BLaER1 treated with 17β-estradiol and CSF1 and Interleukin-3, amounts not matched to agents 10 nM and 100 nM (cell line): ENCODE measurements at regions not wholly inside any gene's neighbourhood (a gene's known extent, or its start where the extent isn't known, plus 50 kb on each side); places are given as distances from the start of the nearest gene placed in this dataset.

Experiments used
- H3K27ac ChIP-seq, 11 experiments: shearing (Covaris generic); formaldehyde crosslinking; 2 replicates each; pipeline ENCODE4 v1.8.1; 2022
- H3K27me3 ChIP-seq, 11 experiments: shearing (Covaris generic); formaldehyde crosslinking; 2 replicates each; pipeline ENCODE4 v1.8.1; 2022
- H3K36me3 ChIP-seq, 11 experiments: shearing (Covaris generic); formaldehyde crosslinking; 2 replicates each; pipeline ENCODE4 v1.8.1; 2022
- H3K4me1 ChIP-seq, 10 experiments: shearing (Covaris generic); formaldehyde crosslinking; 2 replicates each; pipeline ENCODE4 v1.8.1; 2022
- H3K4me2 ChIP-seq, 11 experiments: shearing (Covaris generic); formaldehyde crosslinking; 2 replicates each; pipeline ENCODE4 v1.8.1; 2022
- H3K4me3 ChIP-seq, 10 experiments: shearing (Covaris generic); formaldehyde crosslinking; 2 replicates each; pipeline ENCODE4 v1.8.1; 2022
- H3K9ac ChIP-seq, 11 experiments: shearing (Covaris generic); formaldehyde crosslinking; 2 replicates each; pipeline ENCODE4 v1.8.1; 2022
- H3K9me3 ChIP-seq, 11 experiments: shearing (Covaris generic); formaldehyde crosslinking; replicated peaks in 1 of 11; 2 replicates each; pipeline ENCODE4 v1.8.1; 2022
- H4K20me1 ChIP-seq, 11 experiments: shearing (Covaris generic); formaldehyde crosslinking; 2 replicates each; pipeline ENCODE4 v1.8.1; 2022
- Cebpa-rat ChIP-seq, 11 experiments: shearing (Covaris generic); IDR thresholded peaks; 2 replicates each; pipeline ENCODE4 v1.8.1; 2022

DNA sequence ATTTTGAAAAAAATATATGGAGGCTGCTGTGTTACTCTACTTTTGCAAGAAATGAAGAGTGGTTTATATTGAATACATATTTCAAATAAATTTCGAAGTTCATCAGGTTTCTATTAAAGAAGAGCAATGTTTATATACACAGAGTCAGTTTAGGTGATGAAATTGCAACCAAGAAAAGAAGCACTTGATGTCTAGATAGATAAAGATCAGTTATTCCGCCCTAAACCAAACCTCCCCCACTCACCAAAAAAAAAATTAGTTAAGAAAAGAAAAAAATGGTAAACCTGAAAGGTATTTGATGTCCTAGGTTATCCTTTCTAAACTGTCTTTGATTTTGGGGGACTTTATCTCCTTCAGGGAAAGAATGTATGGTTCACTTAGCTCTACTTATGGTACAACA, 111.8 kb downstream of the SKIDA1 start:
- no peak overlapping the region for H3K4me3 ChIP-seq
- no peak for TF ChIP-seq Cebpa-rat (IDR thresholded peaks at IDR 0.05)
- H3K4me1 ChIP-seq, result no peaks in the 10 kb centered on the region
- H4K20me1 ChIP-seq, result no peaks in the 10 kb centered on the region
- H3K36me3 ChIP-seq, result no peaks in the 10 kb centered on the region
- no peaks in the 10 kb centered on the region for H3K27me3 ChIP-seq
- no peak overlapping the region for H3K27ac ChIP-seq
- H3K9ac ChIP-seq, result no peak overlapping the region
- peaks cover 0 to 9% (median 0%) of the 10 kb centered on the region in 11 experiments; a peak in 4 of 22 replicates for H3K9me3 ChIP-seq
- H3K4me2 ChIP-seq, result no peak overlapping the region

DNA sequence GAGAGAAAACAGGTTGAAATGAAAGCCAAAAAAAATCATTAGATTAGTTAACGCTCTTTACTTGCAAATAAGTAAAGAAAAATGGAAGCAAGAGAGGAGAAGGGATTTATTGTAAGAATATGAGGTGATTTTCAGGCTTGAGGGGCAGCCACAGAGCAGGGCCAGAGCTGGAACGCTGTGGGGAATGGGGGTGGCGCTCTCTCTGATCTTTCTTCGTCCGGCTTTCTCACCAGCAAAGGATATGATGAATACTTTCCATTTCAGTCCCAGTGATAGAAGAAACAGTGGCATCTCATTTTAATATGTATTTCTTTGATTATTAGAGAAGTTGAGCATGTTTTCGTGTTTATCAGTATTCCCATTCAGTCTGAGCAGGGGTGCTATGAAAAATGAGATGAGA, 112.2 kb downstream of the SKIDA1 start:
- no peaks in the 10 kb centered on the region for H3K27me3 ChIP-seq

DNA sequence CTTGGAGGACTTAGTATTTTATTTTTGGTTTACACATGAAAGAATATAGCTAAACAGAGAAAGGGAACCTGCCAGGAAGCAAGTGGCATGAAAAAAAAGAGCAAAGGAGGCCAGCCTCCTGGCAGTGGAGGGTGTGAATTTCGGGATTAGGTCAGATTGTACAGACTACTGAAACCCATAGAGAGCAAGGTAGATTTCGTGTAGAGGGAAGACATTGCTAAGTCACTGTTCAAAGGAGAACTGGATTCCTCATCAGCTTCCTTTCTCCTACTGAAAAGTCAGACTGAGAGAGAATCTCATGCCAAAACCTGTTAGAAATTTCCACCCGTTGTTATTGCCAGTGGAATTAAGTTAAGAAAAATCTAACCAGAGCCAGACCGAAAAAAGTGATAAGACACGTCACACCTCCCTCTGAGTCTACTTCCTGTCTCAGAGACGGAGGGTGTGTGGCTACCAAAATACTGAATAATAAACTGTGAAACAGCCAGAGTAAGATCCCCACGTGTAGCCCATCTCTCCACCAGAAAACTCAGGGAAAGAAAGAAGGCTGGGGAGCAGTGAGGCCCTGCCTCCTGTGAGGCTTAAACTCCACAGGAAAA, 118.8 kb downstream of the SKIDA1 start:
- Histone ChIP-seq H3K27me3 (no peaks in the 10 kb centered on the region), H3K4me3 (no peak overlapping the region), H3K9ac (no peak overlapping the region), H3K9me3 (peaks cover 0 to 10% (median 3%) of the 10 kb centered on the region in 11 experiments; a peak in 4 of 22 replicates), H3K36me3 (no peaks in the 10 kb centered on the region), H4K20me1 (no peaks in the 10 kb centered on the region), H3K27ac (no peak overlapping the region), H3K4me2 (no peak overlapping the region), H3K4me1 (no peaks in the 10 kb centered on the region)
- TF ChIP-seq Cebpa-rat (IDR thresholded peaks at IDR 0.05), result no peak

More for the DNA sequence above, 112.2 kb downstream of the SKIDA1 start:
- no peak for TF ChIP-seq Cebpa-rat (IDR thresholded peaks at IDR 0.05)
- H3K4me3 ChIP-seq, result no peak overlapping the region
- H3K9me3 ChIP-seq, result peaks cover 0 to 9% (median 0%) of the 10 kb centered on the region in 11 experiments; a peak in 4 of 22 replicates
- H3K4me1 ChIP-seq, result no peaks in the 10 kb centered on the region
- no peak overlapping the region for H3K9ac ChIP-seq
- H4K20me1 ChIP-seq, result no peaks in the 10 kb centered on the region
- no peaks in the 10 kb centered on the region for H3K36me3 ChIP-seq
- no peak overlapping the region for H3K4me2 ChIP-seq
- no peak overlapping the region for H3K27ac ChIP-seq

DNA sequence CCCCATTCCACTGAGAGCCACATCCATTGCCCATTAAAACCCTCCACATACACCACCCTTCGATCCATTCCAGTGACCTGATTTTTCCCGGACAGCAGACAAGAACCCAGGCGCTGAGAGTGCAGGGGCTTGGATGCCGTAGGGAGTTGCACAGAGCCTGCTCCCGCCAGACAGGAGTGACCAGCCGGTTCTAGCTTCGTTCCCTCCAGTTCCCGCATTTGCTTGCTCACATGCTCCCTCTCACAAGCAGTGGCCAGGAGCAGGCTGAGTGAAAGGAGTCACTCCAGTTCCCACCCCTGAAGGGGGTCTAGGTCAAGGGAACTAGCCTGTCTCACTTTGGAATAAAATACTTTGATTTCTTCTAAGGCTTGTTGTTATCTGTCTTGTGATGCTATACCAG, 119.5 kb downstream of the SKIDA1 start:
- Histone ChIP-seq H3K36me3 (no peaks in the 10 kb centered on the region), H3K27me3 (no peaks in the 10 kb centered on the region), H4K20me1 (no peaks in the 10 kb centered on the region), H3K4me1 (peaks cover 0 to 6% (median 1%) of the 10 kb centered on the region in 10 experiments; a peak in 8 of 20 replicates), H3K9ac (no peak overlapping the region), H3K4me3 (no peak overlapping the region), H3K9me3 (peaks cover 0 to 10% (median 3%) of the 10 kb centered on the region in 11 experiments; a peak in 4 of 22 replicates), H3K4me2 (no peak overlapping the region), H3K27ac (no peak overlapping the region)
- no peak for TF ChIP-seq Cebpa-rat (IDR thresholded peaks at IDR 0.05)

DNA sequence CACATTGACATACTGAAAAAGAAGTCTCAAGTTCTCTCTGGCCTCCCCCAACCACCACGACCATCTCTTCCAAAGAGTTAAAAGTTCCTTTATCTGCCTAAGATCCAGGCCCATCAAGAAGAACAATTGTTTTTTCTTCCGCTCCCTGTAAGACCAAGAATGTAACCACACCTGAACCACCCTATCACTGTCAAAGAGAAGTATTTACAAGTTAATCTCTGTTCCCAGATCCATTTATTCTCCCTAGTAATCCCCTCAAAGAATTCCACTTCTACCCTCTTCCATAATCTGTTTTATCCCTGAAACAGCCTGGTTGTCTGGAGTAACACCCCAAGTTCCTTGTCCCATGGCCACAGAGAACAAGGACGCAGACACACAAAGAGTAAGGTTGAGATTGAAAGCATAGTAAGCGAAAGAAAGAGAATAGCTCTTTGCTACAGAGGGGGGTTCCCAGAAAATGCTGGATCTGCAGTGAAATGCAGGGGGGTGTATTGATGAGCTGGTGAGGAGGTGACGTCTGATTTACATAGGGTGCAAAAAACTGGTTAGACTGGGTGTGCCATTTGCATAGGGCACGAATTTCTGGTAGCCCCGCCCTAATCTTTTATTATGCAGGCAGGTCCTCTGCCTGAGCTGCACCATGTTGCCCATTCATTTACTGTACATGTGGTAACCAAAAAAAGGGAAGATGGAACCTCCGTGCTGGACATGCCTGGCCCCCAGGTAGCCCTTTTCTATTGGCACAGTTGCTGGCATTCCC, 122.0 kb downstream of the SKIDA1 start:
- Histone ChIP-seq H3K4me1 (peaks cover 0 to 8% (median 1%) of the 10 kb centered on the region in 10 experiments; a peak in 8 of 20 replicates), H3K9ac (no peak overlapping the region), H3K4me3 (no peak overlapping the region), H3K4me2 (no peak overlapping the region), H3K27ac (no peak overlapping the region), H4K20me1 (no peaks in the 10 kb centered on the region), H3K27me3 (no peaks in the 10 kb centered on the region), H3K36me3 (no peaks in the 10 kb centered on the region), H3K9me3 (peaks cover 0 to 10% (median 3%) of the 10 kb centered on the region in 11 experiments; a peak in 4 of 22 replicates)
- TF ChIP-seq Cebpa-rat (IDR thresholded peaks at IDR 0.05), result no peak

DNA sequence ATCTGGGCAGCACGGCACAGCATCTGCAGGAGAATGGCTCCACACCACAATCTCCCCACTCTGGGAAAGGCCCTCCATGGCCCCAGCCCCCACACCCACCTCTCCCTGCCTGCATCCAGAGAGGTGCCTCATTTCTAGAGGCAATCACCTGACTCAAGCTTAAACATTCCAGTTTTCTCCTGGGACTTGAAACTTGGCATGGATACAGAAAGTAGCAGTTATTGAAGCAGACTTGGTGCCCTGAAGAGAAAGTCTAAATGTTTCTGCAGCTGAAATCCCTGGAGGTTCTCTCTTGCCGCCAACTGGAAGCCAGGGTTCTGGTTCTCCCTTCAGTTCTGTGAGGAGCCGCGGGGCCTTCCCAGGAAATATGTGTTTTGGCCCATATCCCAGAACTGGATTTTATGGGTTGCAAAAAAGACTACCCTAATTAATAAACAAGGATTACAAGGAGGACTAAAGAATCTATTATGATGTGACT, 122.8 kb downstream of the SKIDA1 start:
- Histone ChIP-seq H3K9me3 (peaks cover 0 to 10% (median 3%) of the 10 kb centered on the region in 11 experiments; a peak in 4 of 22 replicates), H3K36me3 (no peaks in the 10 kb centered on the region), H3K4me2 (no peak overlapping the region), H3K9ac (no peak overlapping the region), H3K4me1 (peaks cover 0 to 8% (median 1%) of the 10 kb centered on the region in 10 experiments; a peak in 8 of 20 replicates), H4K20me1 (no peaks in the 10 kb centered on the region), H3K27me3 (no peaks in the 10 kb centered on the region), H3K27ac (no peak overlapping the region), H3K4me3 (no peak overlapping the region)
- TF ChIP-seq Cebpa-rat (IDR thresholded peaks at IDR 0.05), result no peak

DNA sequence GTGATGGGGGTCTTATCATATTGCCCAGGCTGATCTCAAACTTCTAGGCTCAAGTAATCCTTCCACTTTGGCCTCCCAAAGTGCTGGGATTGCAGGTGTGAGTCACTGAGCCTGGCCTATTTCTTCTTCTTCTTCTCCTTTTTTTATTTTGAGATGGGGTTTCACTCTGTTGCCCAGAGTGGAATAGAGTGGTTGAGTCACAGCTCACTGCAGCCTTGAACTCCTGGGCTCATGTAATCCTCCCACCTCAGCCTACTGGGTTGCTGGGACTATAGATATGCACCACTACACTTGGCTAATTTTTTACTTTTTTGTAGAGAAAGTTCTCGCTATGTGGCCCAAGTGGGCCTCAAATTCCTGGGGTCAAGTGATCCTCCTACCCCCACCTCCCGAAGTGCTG, 124.3 kb downstream of the SKIDA1 start:
- H3K27ac ChIP-seq, result no peak overlapping the region

DNA sequence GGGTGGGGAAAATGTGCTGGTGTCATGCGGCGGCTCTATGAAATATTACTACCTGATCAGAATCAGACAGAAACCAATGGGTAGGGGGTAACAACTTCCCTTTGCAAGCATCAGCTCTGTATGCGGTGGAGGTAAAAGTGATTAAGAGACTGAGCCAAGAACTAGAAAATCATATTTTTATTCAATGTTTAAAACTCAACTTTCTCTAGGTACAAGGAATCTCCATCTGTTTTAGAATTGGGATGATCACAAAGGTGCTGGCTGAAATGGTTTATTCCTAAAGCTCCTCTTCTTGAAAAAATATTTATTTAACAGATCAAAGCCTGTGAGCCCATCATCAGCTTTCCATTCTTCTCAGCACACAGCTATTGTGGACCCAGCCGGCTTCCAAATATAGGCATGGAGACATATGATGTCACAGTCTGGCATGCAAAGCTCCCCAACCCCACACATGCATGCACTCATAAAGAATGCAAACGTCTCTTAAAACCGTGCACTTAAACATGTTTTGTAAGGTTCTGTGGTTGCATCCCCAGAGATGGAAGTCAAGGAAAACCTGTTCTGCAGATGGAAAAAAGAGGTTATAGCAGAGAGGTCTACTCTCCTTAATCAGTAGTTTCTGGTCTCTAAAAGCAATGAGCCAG, 126.0 kb downstream of the SKIDA1 start:
- Histone ChIP-seq H3K4me3 (no peak overlapping the region), H3K4me2 (no peak overlapping the region), H3K9me3 (peaks cover 0 to 13% (median 7%) of the 10 kb centered on the region in 11 experiments; a peak in 8 of 22 replicates), H3K36me3 (no peaks in the 10 kb centered on the region), H3K4me1 (peaks cover 0 to 8% (median 1%) of the 10 kb centered on the region in 10 experiments; a peak in 8 of 20 replicates), H3K9ac (no peak overlapping the region), H3K27me3 (no peaks in the 10 kb centered on the region), H4K20me1 (no peaks in the 10 kb centered on the region), H3K27ac (no peak overlapping the region)
- no peak for TF ChIP-seq Cebpa-rat (IDR thresholded peaks at IDR 0.05)

More for the DNA sequence above, 124.3 kb downstream of the SKIDA1 start:
- H3K4me1 ChIP-seq, result peaks cover 0 to 8% (median 1%) of the 10 kb centered on the region in 10 experiments; a peak in 8 of 20 replicates
- H3K4me2 ChIP-seq, result peak overlapping the region in 2 of 11 experiments; percentile 1 to 29; a peak in 2 of 22 replicates
- H3K4me3 ChIP-seq, result no peak overlapping the region
- H3K27me3 ChIP-seq, result no peaks in the 10 kb centered on the region
- H4K20me1 ChIP-seq, result no peaks in the 10 kb centered on the region
- peaks cover 0 to 10% (median 3%) of the 10 kb centered on the region in 11 experiments; a peak in 4 of 22 replicates for H3K9me3 ChIP-seq
- H3K36me3 ChIP-seq, result no peaks in the 10 kb centered on the region
- no peak overlapping the region for H3K9ac ChIP-seq
- TF ChIP-seq Cebpa-rat (IDR thresholded peaks at IDR 0.05), result no peak
